ENCODE measurements at regions not wholly inside any gene's neighbourhood (a gene's known extent, or its start where the extent isn't known, plus 50 kb on each side); places are given as distances from the start of the nearest gene placed in this dataset.

GRCh38 chr6:43845646-43846045, 75.6 kb downstream of the VEGFA start:
- TF ChIP-seq CTCF (conservative IDR thresholded peaks at IDR 0.05 in 1 of 2, IDR thresholded peaks at IDR 0.05 in 1 of 2; ENCODE audit: extremely low read depth in 1 of 2, insufficient read depth in 1 of 2, low read depth in 1 of 2, low read length in 2 of 2) (no peak), EZH2 (IDR thresholded peaks at IDR 0.05; ENCODE audit: borderline replicate concordance, low read length) (no peak)
